GM18868 (cell line): ENCODE measurements at regions not wholly inside any gene's neighbourhood (a gene's known extent, or its start where the extent isn't known, plus 50 kb on each side); places are given as distances from the start of the nearest gene placed in this dataset.

Source experiments
- ATAC-seq: cut with Tn5 transposase; IDR thresholded peaks from one replicate; pipeline ENCODE4 v1.9.1; 2021; ENCODE audit warnings: mild to moderate bottlenecking, moderate library complexity; ENCODE audit not compliant: unreplicated experiment

GRCh38 chr7:68256295-68256694 is 1259.7 kb downstream of the TYW1 start:
- ATAC-seq, result no peak

GRCh38 chr7:68258609-68259008 is 1262.0 kb downstream of the TYW1 start:
- ATAC-seq, result no peak

- ATAC-seq, result no peak
Observed at GRCh38 chr7:68265258-68265657, 1268.6 kb downstream of the TYW1 start.

- no peak for ATAC-seq
Observed at GRCh38 chr7:68266004-68266579, 1269.5 kb downstream of the TYW1 start.

- ATAC-seq, result no peak
Observed at GRCh38 chr7:68267486-68267885, 1270.9 kb downstream of the TYW1 start.

GRCh38 chr7:68269405-68269804 is 1272.8 kb downstream of the TYW1 start:
- ATAC-seq, result no peak

GRCh38 chr7:68272507-68272906 is 1275.9 kb downstream of the TYW1 start:
- no peak for ATAC-seq

GRCh38 chr7:68276725-68277124 is 1280.1 kb downstream of the TYW1 start:
- ATAC-seq, result no peak

GRCh38 chr7:68279827-68280400 is 1283.3 kb downstream of the TYW1 start:
- ATAC-seq, result no peak

GRCh38 chr7:68280931-68281330 is 1284.3 kb downstream of the TYW1 start:
- no peak for ATAC-seq

GRCh38 chr7:68288144-68288593 is 1291.5 kb downstream of the TYW1 start:
- ATAC-seq, result no peak

GRCh38 chr7:68291710-68292109 is 1295.1 kb downstream of the TYW1 start:
- no peak for ATAC-seq

GRCh38 chr7:68295386-68295785 is 1298.8 kb downstream of the TYW1 start:
- no peak for ATAC-seq

GRCh38 chr7:68304536-68304935 is 1293.7 kb upstream of the AUTS2 start:
- ATAC-seq, result no peak

- no peak for ATAC-seq
Observed at GRCh38 chr7:68306692-68307107, 1291.6 kb upstream of the AUTS2 start.

- no peak for ATAC-seq
Observed at GRCh38 chr7:68309271-68309670, 1289.0 kb upstream of the AUTS2 start.

GRCh38 chr7:68309806-68310205 is 1288.5 kb upstream of the AUTS2 start:
- ATAC-seq, result no peak

GRCh38 chr7:68311958-68312357 is 1286.3 kb upstream of the AUTS2 start:
- no peak for ATAC-seq

GRCh38 chr7:68313806-68314205 is 1284.5 kb upstream of the AUTS2 start:
- no peak for ATAC-seq

- ATAC-seq, result no peak
Observed at GRCh38 chr7:68314208-68314607, 1284.1 kb upstream of the AUTS2 start.

GRCh38 chr7:68317476-68317875 is 1280.8 kb upstream of the AUTS2 start:
- ATAC-seq, result no peak

- ATAC-seq, result no peak
Observed at GRCh38 chr7:68319061-68319460, 1279.2 kb upstream of the AUTS2 start.

- no peak for ATAC-seq
Observed at GRCh38 chr7:68321076-68321639, 1277.1 kb upstream of the AUTS2 start.
